GM23248 (cell line): ENCODE measurements at regions not wholly inside any gene's neighbourhood (a gene's known extent, or its start where the extent isn't known, plus 50 kb on each side); places are given as distances from the start of the nearest gene placed in this dataset.

Experiments used
- EZH2 ChIP-seq: fragments of 200-600 bp; sonication (generic); IDR thresholded peaks from 2 replicates; pipeline ENCODE4 v1.6.1; 2018; ENCODE audit warnings: antibody characterized with exemption, mild to moderate bottlenecking; ENCODE audit not compliant: insufficient read depth, poor library complexity, severe bottlenecking
- EZH2phosphoT487 ChIP-seq: fragments of 200-600 bp; sonication (generic); IDR thresholded peaks from 2 replicates; pipeline ENCODE4 v1.6.1; 2018; ENCODE audit warnings: antibody characterized with exemption, moderate library complexity, mild to moderate bottlenecking, low read depth; ENCODE audit not compliant: insufficient read depth

DNA sequence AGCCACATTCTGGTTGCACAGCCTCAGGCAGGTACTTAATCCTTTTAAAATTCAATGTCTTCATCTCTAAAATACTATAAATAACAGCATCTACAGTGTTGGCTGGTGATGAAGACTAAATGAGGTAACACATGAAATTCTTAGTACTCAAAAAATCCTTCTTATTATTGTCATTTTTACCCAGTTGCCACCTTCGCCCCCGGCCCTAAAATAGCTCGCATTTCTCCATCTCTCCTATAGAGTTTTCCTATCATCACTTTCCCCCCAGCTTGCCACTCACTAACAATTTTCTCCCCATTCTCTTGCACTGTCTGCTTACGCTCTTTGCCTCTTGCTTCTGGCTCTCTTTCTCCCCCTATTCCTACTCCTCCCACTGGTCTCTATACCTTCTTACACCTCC lies 59.9 kb upstream of the MARCHF10 start:
- TF ChIP-seq EZH2phosphoT487 (no peak), EZH2 (no peak)
